H9 (cell line): ENCODE measurements at regions not wholly inside any gene's neighbourhood (a gene's known extent, or its start where the extent isn't known, plus 50 kb on each side); places are given as distances from the start of the nearest gene placed in this dataset.
A peak's percentile ranks its signal among the peaks of the same experiment; 100 is the strongest.

Experiments used
- DNase-seq: peaks from one replicate; pipeline ENCODE4 v3.0.0-alpha.2; 2017
- H2AFZ ChIP-seq: one replicate; pipeline ENCODE4 v1.6.1; 2013; ENCODE audit warnings: mild to moderate bottlenecking, low read length, control low read depth, moderate library complexity
- H2AK5ac ChIP-seq: 2 replicates; pipeline ENCODE4 v1.6.1; 2013; ENCODE audit warnings: low read length, control low read depth, mixed read lengths; ENCODE audit not compliant: insufficient read length
- H2BK120ac ChIP-seq: one replicate; pipeline ENCODE4 v1.6.1; 2013; ENCODE audit warnings: low read depth, mild to moderate bottlenecking, low read length, control low read depth, inconsistent platforms; ENCODE audit not compliant: poor library complexity, severe bottlenecking
- H2BK12ac ChIP-seq: 2 replicates; pipeline ENCODE4 v1.6.1; 2013; ENCODE audit warnings: low read length, control low read depth, mixed read lengths, low read depth; ENCODE audit not compliant: insufficient read length
- H2BK15ac ChIP-seq: 2 replicates; pipeline ENCODE4 v1.6.1; 2013; ENCODE audit warnings: low read depth, low read length, control low read depth
- H2BK20ac ChIP-seq: one replicate; pipeline ENCODE4 v1.6.1; 2013; ENCODE audit warnings: low read depth, mild to moderate bottlenecking, low read length, control low read depth, inconsistent platforms; ENCODE audit not compliant: poor library complexity, severe bottlenecking
- H2BK5ac ChIP-seq: 2 replicates; pipeline ENCODE4 v1.6.1; 2013; ENCODE audit warnings: low read length, control low read depth, mixed read lengths; ENCODE audit not compliant: insufficient read length
- H3K14ac ChIP-seq: 2 replicates; pipeline ENCODE4 v1.6.1; 2013; ENCODE audit warnings: low read length, control low read depth; ENCODE audit not compliant: insufficient read depth
- H3K18ac ChIP-seq: 2 replicates; pipeline ENCODE4 v1.6.1; 2013; ENCODE audit warnings: low read depth, mild to moderate bottlenecking, mixed read lengths, low read length, control low read depth; ENCODE audit not compliant: insufficient read length
- H3K23ac ChIP-seq: 2 replicates; pipeline ENCODE4 v1.6.1; 2013; ENCODE audit warnings: low read length, control low read depth, mixed read lengths, low read depth; ENCODE audit not compliant: insufficient read length
- H3K23me2 ChIP-seq: 2 replicates; pipeline ENCODE4 v1.6.1; 2013; ENCODE audit warnings: low read depth, mild to moderate bottlenecking, mixed read lengths, low read length, control low read depth; ENCODE audit not compliant: insufficient read length, poor library complexity, severe bottlenecking
- H3K27ac ChIP-seq: 2 replicates; pipeline ENCODE4 v1.5.1; 2013; ENCODE audit warnings: low read length, control low read depth, mixed read lengths, low read depth; ENCODE audit not compliant: insufficient read length
- H3K27me3 ChIP-seq: 2 replicates; pipeline ENCODE4 v1.6.1; 2013; ENCODE audit warnings: low read length, control low read depth, inconsistent platforms; ENCODE audit not compliant: insufficient read depth
- H3K4ac ChIP-seq: 2 replicates; pipeline ENCODE4 v1.6.1; 2013; ENCODE audit warnings: low read depth, mild to moderate bottlenecking, control low read depth, inconsistent platforms, low read length, moderate library complexity
- H3K4me1 ChIP-seq: 2 replicates; pipeline ENCODE4 v1.6.1; 2013; ENCODE audit warnings: low read length, control low read depth, inconsistent platforms; ENCODE audit not compliant: insufficient read depth
- H3K4me2 ChIP-seq: 2 replicates; pipeline ENCODE4 v1.6.1; 2013; ENCODE audit warnings: low read length, control low read depth, mixed read lengths; ENCODE audit not compliant: insufficient read length, insufficient read depth
- H3K56ac ChIP-seq: 2 replicates; pipeline ENCODE4 v1.6.1; 2013; ENCODE audit warnings: low read depth, mild to moderate bottlenecking, mixed read lengths, low read length, control low read depth; ENCODE audit not compliant: insufficient read length
- H3K79me1 ChIP-seq: 2 replicates; pipeline ENCODE4 v1.6.1; 2013; ENCODE audit warnings: low read depth, mild to moderate bottlenecking, moderate library complexity, low read length, control low read depth, inconsistent platforms; ENCODE audit not compliant: insufficient read depth, poor library complexity, severe bottlenecking
- H3K79me2 ChIP-seq: 2 replicates; pipeline ENCODE4 v1.6.1; 2013; ENCODE audit warnings: low read length, control low read depth, inconsistent platforms; ENCODE audit not compliant: insufficient read depth
- H3K9ac ChIP-seq: 2 replicates; pipeline ENCODE4 v1.6.1; 2013; ENCODE audit warnings: low read length, control low read depth, mixed read lengths; ENCODE audit not compliant: insufficient read length; ENCODE audit errors: extremely low read depth
- H3K9me3 ChIP-seq: one replicate; pipeline ENCODE4 v1.6.1; 2013; ENCODE audit warnings: low read depth, low read length, inconsistent platforms; ENCODE audit not compliant: control insufficient read depth
- H3T11ph ChIP-seq: one replicate; pipeline ENCODE4 v1.6.1; 2013; ENCODE audit warnings: mild to moderate bottlenecking, low read length, control low read depth, inconsistent platforms
- H4K20me1 ChIP-seq: one replicate; pipeline ENCODE4 v1.6.1; 2013; ENCODE audit not compliant: control insufficient read depth, insufficient read length, insufficient read depth
- H4K5ac ChIP-seq: 2 replicates; pipeline ENCODE4 v1.6.1; 2013; ENCODE audit warnings: low read depth, mild to moderate bottlenecking, mixed read lengths, low read length, control low read depth; ENCODE audit not compliant: insufficient read length
- H4K8ac ChIP-seq: replicated peaks from 2 replicates; pipeline ENCODE4 v1.6.1; 2013; ENCODE audit warnings: low read length, control low read depth, mixed read lengths, low read depth; ENCODE audit not compliant: insufficient read length
- H4K91ac ChIP-seq: 2 replicates; pipeline ENCODE4 v1.6.1; 2013; ENCODE audit warnings: low read depth, mild to moderate bottlenecking, moderate library complexity, mixed read lengths, low read length, control low read depth; ENCODE audit not compliant: insufficient read length
- H3K27ac Mint-ChIP-seq, 3 experiments: 2 replicates in 2 of 3; 3 replicates in 1 of 3; pipeline ENCODE4 v1.8.0; 2020 to 2021; ENCODE audit warnings: mixed read lengths in 3 of 3, mild to moderate bottlenecking in 1 of 3, moderate library complexity in 1 of 3
- H3K27me3 Mint-ChIP-seq: 2 replicates; pipeline ENCODE4 v1.8.0; 2021; ENCODE audit warnings: low read depth, mild to moderate bottlenecking, moderate library complexity, mixed read lengths
- H3K36me3 Mint-ChIP-seq, 3 experiments: 2 replicates in 2 of 3; 3 replicates in 1 of 3; pipeline ENCODE4 v1.8.0; 2020 to 2021; ENCODE audit warnings: low read depth in 3 of 3, mixed read lengths in 3 of 3; ENCODE audit not compliant: insufficient read depth in 1 of 3
- H3K4me1 Mint-ChIP-seq, 2 experiments: 2 replicates each; pipeline ENCODE4 v1.8.0; 2020; ENCODE audit warnings: mixed read lengths in 2 of 2
- H3K4me3 Mint-ChIP-seq, 2 experiments: 2 replicates in 1 of 2; 3 replicates in 1 of 2; pipeline ENCODE4 v1.8.0; 2020 to 2021; ENCODE audit warnings: mild to moderate bottlenecking in 2 of 2, mixed read lengths in 2 of 2, moderate library complexity in 1 of 2
- H3K9me3 Mint-ChIP-seq, 2 experiments: 2 replicates in 1 of 2; 3 replicates in 1 of 2; pipeline ENCODE4 v1.8.0; 2020; ENCODE audit warnings: mild to moderate bottlenecking in 2 of 2, mixed read lengths in 2 of 2, moderate library complexity in 1 of 2
- CTCF ChIP-seq: fragments of 200-600 bp; sonication (generic); conservative IDR thresholded peaks from 3 replicates; pipeline ENCODE4 v1.8.0; 2021; ENCODE audit warnings: antibody characterized with exemption, mild to moderate bottlenecking
- WGBS: extraction: QIAGEN DNeasy Blood & Tissue Kit; methylation state at CpG from one replicate; pipeline ENCODE4 v1.1.7; 2013; ENCODE audit warnings: missing lambda C conversion rate, low lambda C conversion rate, mixed read lengths; ENCODE audit not compliant: insufficient read length; ENCODE audit errors: extremely low coverage; 5-methylcytosine and 5-hydroxymethylcytosine counted together

- Mint-ChIP-seq H3K36me3 (peaks cover 0 to 23% (median 3%) of the 10 kb centered on the region in 3 experiments; a peak in 3 of 7 replicates), H3K27ac (peak overlapping the region; percentile 69 to 95 (median 83); a peak in 4 of 7 replicates), H3K4me1 (peaks cover 42 to 43% of the 10 kb centered on the region in 2 experiments), H3K4me3 (peak overlapping the region in 1 of 2 experiments; percentile 25; a peak in 3 of 5 replicates), H3K27me3 (no peaks in the 10 kb centered on the region), H3K9me3 (peaks cover 0 to 3% of the 10 kb centered on the region in 2 experiments; a peak in 2 of 5 replicates)
- Histone ChIP-seq H4K91ac (no peak overlapping the region), H3K79me1 (no peaks in the 10 kb centered on the region), H2AK5ac (no peak overlapping the region), H2BK20ac (no peak overlapping the region), H3K14ac (no peak overlapping the region), H2BK12ac (no peak overlapping the region), H2BK5ac (no peak overlapping the region), H3K23me2 (no peaks in the 10 kb centered on the region), H3K27me3 (no peaks in the 10 kb centered on the region), H4K8ac (no peak overlapping the region), H4K5ac (no peak overlapping the region), H2BK120ac (no peak overlapping the region), H3K56ac (no peak overlapping the region), H3K27ac (no peak overlapping the region), H3K9me3 (no peaks in the 10 kb centered on the region), H3K23ac (no peak overlapping the region), H3T11ph (no peak overlapping the region), H2BK15ac (no peak overlapping the region), H4K20me1 (no peaks in the 10 kb centered on the region), H3K79me2 (no peaks in the 10 kb centered on the region), H3K4me1 (peaks cover 12% of the 10 kb centered on the region), H3K4ac (no peak overlapping the region), H2AFZ (no peak overlapping the region), H3K9ac (no peak overlapping the region), H3K18ac (peak overlapping the region; percentile 5), H3K4me2 (peak overlapping the region; percentile 24)
- WGBS: no CpG with 5 or more reads among the region's 1 CpG
- no peak for DNase-seq
- no peak for TF ChIP-seq CTCF
Measured at GRCh38 chr2:63668000-63668399, 79.2 kb downstream of the MDH1 start.
